ENCODE measurements at regions not wholly inside any gene's neighbourhood (a gene's known extent, or its start where the extent isn't known, plus 50 kb on each side); places are given as distances from the start of the nearest gene placed in this dataset.
"Not testable (repeated sequence)": the region's sequence is repeated elsewhere in the genome, so short reads cannot be mapped to it uniquely, and the experiment has no call there.

DNA sequence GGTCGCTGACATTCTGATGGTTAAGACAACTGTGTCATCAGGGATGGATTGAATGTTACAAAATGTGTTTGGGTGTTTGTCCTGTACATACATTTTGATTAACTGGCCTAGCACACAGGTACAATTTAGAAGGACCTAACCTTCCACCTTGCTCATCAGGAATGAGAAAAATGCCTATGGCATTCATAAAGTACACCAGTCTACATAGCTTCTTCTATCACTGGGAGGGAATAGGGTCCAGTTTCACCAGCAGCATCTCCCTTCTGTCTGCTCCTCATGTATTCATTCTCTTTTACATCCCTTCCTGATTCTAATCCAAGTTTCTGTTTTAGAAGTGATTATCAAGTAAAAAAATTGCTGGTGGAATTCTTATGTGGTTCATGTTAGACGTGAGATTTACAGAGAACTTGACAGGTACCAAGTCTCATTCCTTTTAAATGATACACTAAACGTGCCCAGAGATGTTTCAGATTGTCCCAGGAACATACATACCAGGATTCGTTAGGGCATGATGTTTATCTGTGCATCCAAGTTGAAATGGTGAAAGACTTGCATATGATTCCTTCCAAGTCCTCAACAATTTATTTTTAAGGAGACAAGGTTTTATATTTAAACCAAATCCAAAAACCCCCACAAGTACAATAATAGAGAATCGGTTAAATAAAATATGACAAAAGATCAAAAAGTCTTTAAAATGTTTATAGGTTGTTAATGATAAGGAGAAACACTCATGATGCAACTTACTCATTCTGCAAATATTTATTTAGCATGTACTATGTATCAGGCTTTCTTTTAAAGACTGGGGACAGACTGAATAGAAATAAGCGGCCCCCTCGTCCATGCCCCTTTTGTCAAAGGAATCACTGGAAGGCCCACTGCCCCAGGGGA is 359.1 kb downstream of the ZNF674 start:
- Histone ChIP-seq H3K4me3 (ENCODE audit: insufficient read depth, low read depth, low read length, poor library complexity, severe bottlenecking) (no peak overlapping the region), H3K4me1 (ENCODE audit: control insufficient read depth, insufficient read depth, low read length, poor library complexity, severe bottlenecking) (no peaks in the 10 kb centered on the region), H3K27me3 (replicated peaks; ENCODE audit: control insufficient read depth, insufficient read depth, low read length, poor library complexity, severe bottlenecking) (no peaks in the 10 kb centered on the region), H3K9me3 (ENCODE audit: control insufficient read depth, low read length) (no peaks in the 10 kb centered on the region), H3K27ac (ENCODE audit: insufficient read depth, low read length, poor library complexity, severe bottlenecking) (no peak overlapping the region), H3K36me3 (ENCODE audit: control insufficient read depth, insufficient read depth, low read length) (no peaks in the 10 kb centered on the region)
- no peak for DNase-seq

- Histone ChIP-seq H3K4me1 (ENCODE audit: control insufficient read depth, insufficient read depth, low read length, poor library complexity, severe bottlenecking) (no peaks in the 10 kb centered on the region), H3K27ac (ENCODE audit: insufficient read depth, low read length, poor library complexity, severe bottlenecking) (no peak overlapping the region), H3K9me3 (ENCODE audit: control insufficient read depth, low read length) (no peaks in the 10 kb centered on the region), H3K4me3 (ENCODE audit: insufficient read depth, low read depth, low read length, poor library complexity, severe bottlenecking) (no peak overlapping the region), H3K27me3 (replicated peaks; ENCODE audit: control insufficient read depth, insufficient read depth, low read length, poor library complexity, severe bottlenecking) (no peaks in the 10 kb centered on the region), H3K36me3 (ENCODE audit: control insufficient read depth, insufficient read depth, low read length) (no peaks in the 10 kb centered on the region)
- DNase-seq, result no peak
Measured at GRCh38 chrX:46184749-46185148, 360.5 kb downstream of the ZNF674 start.

GRCh38 chrX:46180258-46180687 is 364.9 kb downstream of the ZNF674 start:
- Histone ChIP-seq H3K27me3 (replicated peaks; ENCODE audit: control insufficient read depth, insufficient read depth, low read length, poor library complexity, severe bottlenecking) (no peaks in the 10 kb centered on the region), H3K4me3 (ENCODE audit: insufficient read depth, low read depth, low read length, poor library complexity, severe bottlenecking) (no peak overlapping the region), H3K4me1 (ENCODE audit: control insufficient read depth, insufficient read depth, low read length, poor library complexity, severe bottlenecking) (no peaks in the 10 kb centered on the region), H3K27ac (ENCODE audit: insufficient read depth, low read length, poor library complexity, severe bottlenecking) (no peak overlapping the region), H3K9me3 (ENCODE audit: control insufficient read depth, low read length) (no peaks in the 10 kb centered on the region), H3K36me3 (ENCODE audit: control insufficient read depth, insufficient read depth, low read length) (no peaks in the 10 kb centered on the region)
- DNase-seq, result no peak

DNA sequence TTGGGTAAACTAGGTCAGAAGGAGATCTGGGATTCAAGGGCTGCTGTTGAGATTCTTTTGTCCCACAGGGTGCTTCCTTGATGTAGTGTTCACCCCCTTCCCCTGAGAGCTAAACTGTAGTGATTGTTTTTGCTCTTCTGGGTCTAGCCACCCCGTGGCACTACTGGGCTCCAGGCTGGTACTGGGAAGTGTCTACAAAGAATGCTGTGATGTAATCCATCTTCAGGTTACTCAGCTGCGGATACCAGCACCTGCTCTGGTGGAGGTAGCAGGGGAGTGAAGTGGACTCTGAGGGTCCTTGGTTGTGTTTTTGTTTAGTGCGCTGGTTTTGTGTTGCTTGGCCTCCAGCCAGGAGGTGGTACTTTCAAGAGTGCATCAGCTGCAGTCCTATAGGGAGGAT is 365.5 kb downstream of the ZNF674 start:
- Histone ChIP-seq H3K9me3 (ENCODE audit: control insufficient read depth, low read length) (no peaks in the 10 kb centered on the region), H3K4me1 (ENCODE audit: control insufficient read depth, insufficient read depth, low read length, poor library complexity, severe bottlenecking) (no peaks in the 10 kb centered on the region), H3K27me3 (replicated peaks; ENCODE audit: control insufficient read depth, insufficient read depth, low read length, poor library complexity, severe bottlenecking) (no peaks in the 10 kb centered on the region), H3K4me3 (ENCODE audit: insufficient read depth, low read depth, low read length, poor library complexity, severe bottlenecking) (no peak overlapping the region), H3K27ac (ENCODE audit: insufficient read depth, low read length, poor library complexity, severe bottlenecking) (no peak overlapping the region), H3K36me3 (ENCODE audit: control insufficient read depth, insufficient read depth, low read length) (no peaks in the 10 kb centered on the region)
- DNase-seq, result no peak

DNA sequence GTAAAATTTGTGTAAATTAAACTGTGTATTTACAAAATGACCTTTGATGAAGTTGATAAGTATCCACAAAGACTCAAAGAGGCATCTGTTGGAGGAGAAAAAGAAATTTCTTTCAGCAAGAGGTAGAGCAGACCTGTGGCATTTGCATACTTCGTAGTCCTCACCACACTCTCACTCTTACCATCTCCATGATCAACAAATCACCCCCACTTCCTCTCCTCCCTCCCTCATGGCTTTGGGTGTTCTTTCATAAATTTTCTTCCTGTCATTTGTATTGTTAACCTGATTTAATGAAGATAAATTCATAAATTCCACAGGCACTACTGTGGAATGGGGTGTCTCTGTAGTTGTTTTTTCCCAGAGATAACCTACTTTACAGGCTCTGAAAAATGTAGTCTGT is 366.5 kb downstream of the ZNF674 start:
- no peak for DNase-seq
- Histone ChIP-seq H3K36me3 (ENCODE audit: control insufficient read depth, insufficient read depth, low read length) (no peaks in the 10 kb centered on the region), H3K27ac (ENCODE audit: insufficient read depth, low read length, poor library complexity, severe bottlenecking) (no peak overlapping the region), H3K4me3 (ENCODE audit: insufficient read depth, low read depth, low read length, poor library complexity, severe bottlenecking) (no peak overlapping the region), H3K27me3 (replicated peaks; ENCODE audit: control insufficient read depth, insufficient read depth, low read length, poor library complexity, severe bottlenecking) (no peaks in the 10 kb centered on the region), H3K4me1 (ENCODE audit: control insufficient read depth, insufficient read depth, low read length, poor library complexity, severe bottlenecking) (no peaks in the 10 kb centered on the region), H3K9me3 (ENCODE audit: control insufficient read depth, low read length) (no peaks in the 10 kb centered on the region)

DNA sequence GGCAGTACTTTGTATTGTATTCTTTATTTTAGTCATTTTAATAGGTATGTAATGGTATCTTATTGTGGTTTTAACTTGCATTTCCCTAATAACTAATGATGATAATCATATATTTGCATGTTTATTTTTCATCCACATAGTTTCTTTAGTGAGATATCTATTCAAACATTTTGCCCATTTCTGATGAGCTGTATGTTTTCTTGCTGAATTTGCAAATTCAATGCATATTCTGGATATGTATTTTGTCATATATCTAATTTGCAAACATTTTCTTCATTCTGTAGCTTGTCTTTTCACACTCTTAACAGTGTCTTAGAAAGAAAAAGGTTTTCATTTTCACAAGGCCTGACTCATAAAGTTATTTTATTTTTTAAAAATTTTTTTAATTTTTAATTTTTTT is 372.1 kb downstream of the ZNF674 start:
- Histone ChIP-seq H3K4me3 (ENCODE audit: insufficient read depth, low read depth, low read length, poor library complexity, severe bottlenecking) (no peak overlapping the region), H3K27me3 (replicated peaks; ENCODE audit: control insufficient read depth, insufficient read depth, low read length, poor library complexity, severe bottlenecking) (no peaks in the 10 kb centered on the region), H3K9me3 (ENCODE audit: control insufficient read depth, low read length) (no peaks in the 10 kb centered on the region), H3K27ac (ENCODE audit: insufficient read depth, low read length, poor library complexity, severe bottlenecking) (no peak overlapping the region), H3K4me1 (ENCODE audit: control insufficient read depth, insufficient read depth, low read length, poor library complexity, severe bottlenecking) (no peaks in the 10 kb centered on the region), H3K36me3 (ENCODE audit: control insufficient read depth, insufficient read depth, low read length) (no peaks in the 10 kb centered on the region)
- no peak for DNase-seq

DNA sequence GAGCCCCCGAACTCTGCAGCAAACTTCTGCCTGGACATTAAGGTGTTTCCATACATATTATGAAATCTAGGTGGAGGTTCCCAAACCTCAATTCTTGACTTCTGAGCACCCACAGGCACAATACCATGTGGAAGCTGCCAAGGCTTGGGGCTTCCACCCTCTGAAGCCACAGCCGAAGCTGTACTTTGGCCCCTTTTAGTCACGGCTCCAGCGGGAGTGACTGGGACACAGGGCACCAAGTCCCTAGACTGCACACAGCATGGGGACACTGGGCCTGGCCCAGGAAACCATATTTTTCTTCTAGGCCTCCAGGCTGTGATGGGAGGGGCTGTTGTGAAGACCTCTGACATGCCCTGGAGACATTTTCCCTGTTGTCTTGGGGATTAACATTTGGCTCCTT is 373.8 kb downstream of the ZNF674 start:
- H3K4me1 ChIP-seq (ENCODE audit: control insufficient read depth, insufficient read depth, low read length, poor library complexity, severe bottlenecking); H3K27me3 ChIP-seq (replicated peaks; ENCODE audit: control insufficient read depth, insufficient read depth, low read length, poor library complexity, severe bottlenecking); H3K4me3 ChIP-seq (ENCODE audit: insufficient read depth, low read depth, low read length, poor library complexity, severe bottlenecking); DNase-seq; H3K27ac ChIP-seq (ENCODE audit: insufficient read depth, low read length, poor library complexity, severe bottlenecking); H3K9me3 ChIP-seq (ENCODE audit: control insufficient read depth, low read length); H3K36me3 ChIP-seq (ENCODE audit: control insufficient read depth, insufficient read depth, low read length): not testable (repeated sequence)

DNA sequence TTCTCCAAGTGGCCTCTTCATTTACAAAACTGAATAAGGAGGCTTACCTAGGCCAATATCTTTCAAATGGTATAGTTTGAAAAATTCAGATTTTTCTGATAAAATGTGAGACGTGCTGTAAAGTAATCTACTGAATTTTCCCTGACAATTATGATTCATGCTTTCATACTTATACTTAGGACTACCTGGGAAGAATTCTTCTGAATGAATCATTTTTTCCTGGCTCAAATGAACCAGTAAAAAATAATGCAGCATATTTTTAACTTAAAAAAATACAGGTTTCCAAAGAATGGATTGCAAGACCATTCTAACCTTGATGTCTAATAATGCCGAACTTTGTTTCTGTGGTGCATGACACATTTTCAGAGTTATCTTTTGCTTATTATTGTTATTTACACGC is 375.4 kb downstream of the ZNF674 start:
- H3K4me1 ChIP-seq (ENCODE audit: control insufficient read depth, insufficient read depth, low read length, poor library complexity, severe bottlenecking), result no peaks in the 10 kb centered on the region
- H3K27me3 ChIP-seq (replicated peaks; ENCODE audit: control insufficient read depth, insufficient read depth, low read length, poor library complexity, severe bottlenecking), result no peaks in the 10 kb centered on the region
- H3K4me3 ChIP-seq (ENCODE audit: insufficient read depth, low read depth, low read length, poor library complexity, severe bottlenecking), result no peak overlapping the region
- no peaks in the 10 kb centered on the region for H3K9me3 ChIP-seq (ENCODE audit: control insufficient read depth, low read length)
- no peak for DNase-seq
- no peaks in the 10 kb centered on the region for H3K36me3 ChIP-seq (ENCODE audit: control insufficient read depth, insufficient read depth, low read length)
- no peak overlapping the region for H3K27ac ChIP-seq (ENCODE audit: insufficient read depth, low read length, poor library complexity, severe bottlenecking)

GRCh38 chrX:46168254-46168653 is 377.0 kb downstream of the ZNF674 start:
- no peak overlapping the region for H3K27ac ChIP-seq (ENCODE audit: insufficient read depth, low read length, poor library complexity, severe bottlenecking)
- no peaks in the 10 kb centered on the region for H3K9me3 ChIP-seq (ENCODE audit: control insufficient read depth, low read length)
- H3K27me3 ChIP-seq (replicated peaks; ENCODE audit: control insufficient read depth, insufficient read depth, low read length, poor library complexity, severe bottlenecking), result no peaks in the 10 kb centered on the region
- DNase-seq, result no peak
- no peak overlapping the region for H3K4me3 ChIP-seq (ENCODE audit: insufficient read depth, low read depth, low read length, poor library complexity, severe bottlenecking)
- no peaks in the 10 kb centered on the region for H3K36me3 ChIP-seq (ENCODE audit: control insufficient read depth, insufficient read depth, low read length)
- no peaks in the 10 kb centered on the region for H3K4me1 ChIP-seq (ENCODE audit: control insufficient read depth, insufficient read depth, low read length, poor library complexity, severe bottlenecking)

DNA sequence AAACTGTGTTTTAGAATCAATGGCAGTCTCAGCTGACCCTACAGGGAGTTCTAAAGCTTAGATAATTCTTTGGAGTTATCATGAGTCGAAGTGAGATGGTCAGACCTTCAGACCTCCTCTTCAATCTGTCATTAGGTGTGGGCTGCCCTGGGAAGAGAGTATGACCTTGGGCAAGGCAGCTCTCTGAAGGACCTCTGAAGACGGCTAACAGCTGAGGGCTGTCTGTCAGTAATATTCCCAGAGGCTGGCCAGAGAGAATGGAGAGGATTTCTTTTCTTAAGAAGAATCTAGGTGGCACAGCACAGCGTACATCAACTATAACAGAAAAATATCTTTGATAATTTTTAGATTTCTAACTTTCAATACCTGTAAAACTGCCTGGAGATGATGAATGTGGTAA is 379.4 kb downstream of the ZNF674 start:
- no peaks in the 10 kb centered on the region for H3K27me3 ChIP-seq (replicated peaks; ENCODE audit: control insufficient read depth, insufficient read depth, low read length, poor library complexity, severe bottlenecking)
- H3K4me1 ChIP-seq (ENCODE audit: control insufficient read depth, insufficient read depth, low read length, poor library complexity, severe bottlenecking), result no peaks in the 10 kb centered on the region
- H3K27ac ChIP-seq (ENCODE audit: insufficient read depth, low read length, poor library complexity, severe bottlenecking), result no peak overlapping the region
- DNase-seq, result no peak
- H3K36me3 ChIP-seq (ENCODE audit: control insufficient read depth, insufficient read depth, low read length), result no peaks in the 10 kb centered on the region
- H3K9me3 ChIP-seq (ENCODE audit: control insufficient read depth, low read length), result no peaks in the 10 kb centered on the region
- no peak overlapping the region for H3K4me3 ChIP-seq (ENCODE audit: insufficient read depth, low read depth, low read length, poor library complexity, severe bottlenecking)

Measured in effector memory CD4-positive, alpha-beta T cell (primary cell).